H1 (cell line): ENCODE measurements at regions not wholly inside any gene's neighbourhood (a gene's known extent, or its start where the extent isn't known, plus 50 kb on each side); places are given as distances from the start of the nearest gene placed in this dataset.

Experiments
- ASH2L ChIP-seq: fragments of 200-600, 300-600 bp; sonication (generic); IDR thresholded peaks from one replicate; pipeline ENCODE4 v1.7.1; 2017; ENCODE audit warnings: low read length
- EZH2 ChIP-seq: fragments of 200-600 bp; sonication (generic); IDR thresholded peaks from 2 replicates; pipeline ENCODE4 v1.7.1; 2012; ENCODE audit warnings: low read depth, mild to moderate bottlenecking, moderate library complexity, low read length, inconsistent platforms; ENCODE audit not compliant: severe bottlenecking
- GABPA ChIP-seq: IDR thresholded peaks from 2 replicates; pipeline ENCODE4 v1.6.1; 2011; ENCODE audit warnings: mild to moderate bottlenecking, low read length, moderate library complexity, borderline replicate concordance; ENCODE audit not compliant: insufficient read depth
- POLR2A ChIP-seq, 2 experiments: IDR thresholded peaks; 1 replicate in 1 of 2; 2 replicates in 1 of 2; pipeline ENCODE4 v1.6.1; 2011; ENCODE audit warnings: low read depth in 2 of 2, low read length in 2 of 2, mild to moderate bottlenecking in 2 of 2; ENCODE audit errors: control extremely low read depth in 1 of 2
- POLR2AphosphoS5 ChIP-seq: IDR thresholded peaks from 2 replicates; pipeline ENCODE4 v1.6.1; 2011; ENCODE audit warnings: low read depth, low read length
- RAD21 ChIP-seq, 2 experiments: IDR thresholded peaks in 1 of 2; conservative IDR thresholded peaks in 1 of 2; 2 replicates each; pipeline ENCODE4 v1.6.1; 2011; ENCODE audit warnings: low read depth in 2 of 2, low read length in 2 of 2, improper control_type of control experiment in 1 of 2, inconsistent platforms in 1 of 2, mild to moderate bottlenecking in 1 of 2, moderate library complexity in 1 of 2
- RBBP5 ChIP-seq: IDR thresholded peaks from 2 replicates; pipeline ENCODE4 v1.7.1; 2012; ENCODE audit warnings: low read depth, mild to moderate bottlenecking, inconsistent platforms, low read length, moderate library complexity, borderline replicate concordance
- SIN3A ChIP-seq, 2 experiments: IDR thresholded peaks in 1 of 2; conservative IDR thresholded peaks in 1 of 2; 2 replicates each; pipeline ENCODE4 v1.6.1; 2011 to 2012; ENCODE audit warnings: low read length in 2 of 2, improper control_type of control experiment in 1 of 2, low read depth in 1 of 2, mild to moderate bottlenecking in 1 of 2
- TAF7 ChIP-seq: optimal IDR thresholded peaks from 2 replicates; pipeline ENCODE3; 2011; ENCODE audit warnings: low read depth, mild to moderate bottlenecking, inconsistent platforms, low read length, moderate library complexity, borderline replicate concordance
- YY1 ChIP-seq: IDR thresholded peaks from 2 replicates; pipeline ENCODE4 v1.6.1; 2011; ENCODE audit warnings: low read depth, mild to moderate bottlenecking, low read length
- TF ChIP-seq, protein P1 (sequence below), 3 experiments: IDR thresholded peaks; 1 replicate in 2 of 3; 2 replicates in 1 of 3; pipeline versions ENCODE4 v1.5.1 to v1.6.1; 2011; ENCODE audit warnings: low read length in 3 of 3, mild to moderate bottlenecking in 3 of 3, inconsistent platforms in 2 of 3, low read depth in 1 of 3, moderate library complexity in 1 of 3; ENCODE audit not compliant: insufficient read depth in 1 of 3; ENCODE audit errors: control extremely low read depth in 1 of 3

DNA sequence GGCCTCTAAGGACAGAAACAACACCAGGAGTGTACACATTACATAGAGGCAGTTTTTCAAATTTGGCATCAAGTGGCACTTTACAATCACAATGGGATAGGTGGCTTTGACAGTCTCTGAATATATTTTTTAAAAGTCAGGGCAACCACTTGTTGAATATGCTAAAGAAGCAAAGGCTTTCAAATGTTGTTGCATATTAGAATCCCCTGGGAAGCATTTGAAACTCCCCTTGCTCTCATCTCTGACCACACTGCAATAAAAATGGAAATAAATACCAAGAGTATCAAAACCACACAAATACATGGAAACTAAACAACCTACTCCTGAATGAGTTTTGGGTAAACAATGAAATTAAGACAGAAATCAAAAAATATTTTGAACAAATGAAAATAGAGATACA is 106.5 kb upstream of the RAB11FIP2 start:
- TF ChIP-seq, protein P1, sequence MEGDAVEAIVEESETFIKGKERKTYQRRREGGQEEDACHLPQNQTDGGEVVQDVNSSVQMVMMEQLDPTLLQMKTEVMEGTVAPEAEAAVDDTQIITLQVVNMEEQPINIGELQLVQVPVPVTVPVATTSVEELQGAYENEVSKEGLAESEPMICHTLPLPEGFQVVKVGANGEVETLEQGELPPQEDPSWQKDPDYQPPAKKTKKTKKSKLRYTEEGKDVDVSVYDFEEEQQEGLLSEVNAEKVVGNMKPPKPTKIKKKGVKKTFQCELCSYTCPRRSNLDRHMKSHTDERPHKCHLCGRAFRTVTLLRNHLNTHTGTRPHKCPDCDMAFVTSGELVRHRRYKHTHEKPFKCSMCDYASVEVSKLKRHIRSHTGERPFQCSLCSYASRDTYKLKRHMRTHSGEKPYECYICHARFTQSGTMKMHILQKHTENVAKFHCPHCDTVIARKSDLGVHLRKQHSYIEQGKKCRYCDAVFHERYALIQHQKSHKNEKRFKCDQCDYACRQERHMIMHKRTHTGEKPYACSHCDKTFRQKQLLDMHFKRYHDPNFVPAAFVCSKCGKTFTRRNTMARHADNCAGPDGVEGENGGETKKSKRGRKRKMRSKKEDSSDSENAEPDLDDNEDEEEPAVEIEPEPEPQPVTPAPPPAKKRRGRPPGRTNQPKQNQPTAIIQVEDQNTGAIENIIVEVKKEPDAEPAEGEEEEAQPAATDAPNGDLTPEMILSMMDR (IDR thresholded peaks at IDR 0.05; ENCODE audit: control extremely low read depth in 1 of 3, insufficient read depth in 1 of 3, low read depth in 1 of 3, low read length in 3 of 3) = no peak
- TF ChIP-seq RBBP5 = no peak
- TF ChIP-seq POLR2A (IDR thresholded peaks at IDR 0.05; ENCODE audit: control extremely low read depth in 1 of 2, low read depth in 2 of 2, low read length in 2 of 2) = no peak
- TF ChIP-seq YY1 = no peak
- TF ChIP-seq GABPA = no peak
- no peak for TF ChIP-seq RAD21 (IDR thresholded peaks at IDR 0.05 in 1 of 2, conservative IDR thresholded peaks at IDR 0.05 in 1 of 2; ENCODE audit: low read depth in 2 of 2, low read length in 2 of 2)
- no peak for TF ChIP-seq TAF7
- no peak for TF ChIP-seq SIN3A (conservative IDR thresholded peaks at IDR 0.05 in 1 of 2, IDR thresholded peaks at IDR 0.05 in 1 of 2; ENCODE audit: low read depth in 1 of 2, low read length in 2 of 2)
- no peak for TF ChIP-seq POLR2AphosphoS5
- no peak for TF ChIP-seq ASH2L
- TF ChIP-seq EZH2 = no peak
